ENCODE measurements at regions not wholly inside any gene's neighbourhood (a gene's known extent, or its start where the extent isn't known, plus 50 kb on each side); places are given as distances from the start of the nearest gene placed in this dataset.

GRCh38 chr14:32259368-32260013 lies 56.4 kb upstream of the RNU6-8 start:
- TF ChIP-seq CTCF (IDR thresholded peaks at IDR 0.05) (no peak), POLR2A (IDR thresholded peaks at IDR 0.05) (no peak)

All from tibial nerve (tissue), 3 donors.